ENCODE measurements at regions not wholly inside any gene's neighbourhood (a gene's known extent, or its start where the extent isn't known, plus 50 kb on each side); places are given as distances from the start of the nearest gene placed in this dataset.

DNA sequence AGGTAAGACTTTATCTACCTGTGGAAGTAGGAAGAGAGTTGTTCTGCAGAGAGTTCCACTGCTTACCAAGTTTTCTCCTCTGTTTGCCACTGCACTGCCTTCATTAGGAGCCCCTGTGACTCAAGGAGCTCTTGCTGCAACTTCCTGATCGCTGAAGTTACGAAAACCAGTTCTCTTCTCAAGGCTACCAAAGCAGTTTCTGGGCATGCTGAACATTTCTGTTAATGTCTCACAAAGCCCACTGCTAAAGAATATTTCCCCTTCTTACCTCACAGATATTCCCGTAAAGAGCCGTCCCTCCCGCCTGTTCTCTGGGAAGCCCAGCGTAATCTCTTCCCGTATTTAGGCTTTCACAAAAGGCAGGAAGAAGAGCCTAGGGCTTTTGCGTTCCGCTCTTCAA lies 82.6 kb upstream of the OXGR1 start:
- TF ChIP-seq, protein P1, sequence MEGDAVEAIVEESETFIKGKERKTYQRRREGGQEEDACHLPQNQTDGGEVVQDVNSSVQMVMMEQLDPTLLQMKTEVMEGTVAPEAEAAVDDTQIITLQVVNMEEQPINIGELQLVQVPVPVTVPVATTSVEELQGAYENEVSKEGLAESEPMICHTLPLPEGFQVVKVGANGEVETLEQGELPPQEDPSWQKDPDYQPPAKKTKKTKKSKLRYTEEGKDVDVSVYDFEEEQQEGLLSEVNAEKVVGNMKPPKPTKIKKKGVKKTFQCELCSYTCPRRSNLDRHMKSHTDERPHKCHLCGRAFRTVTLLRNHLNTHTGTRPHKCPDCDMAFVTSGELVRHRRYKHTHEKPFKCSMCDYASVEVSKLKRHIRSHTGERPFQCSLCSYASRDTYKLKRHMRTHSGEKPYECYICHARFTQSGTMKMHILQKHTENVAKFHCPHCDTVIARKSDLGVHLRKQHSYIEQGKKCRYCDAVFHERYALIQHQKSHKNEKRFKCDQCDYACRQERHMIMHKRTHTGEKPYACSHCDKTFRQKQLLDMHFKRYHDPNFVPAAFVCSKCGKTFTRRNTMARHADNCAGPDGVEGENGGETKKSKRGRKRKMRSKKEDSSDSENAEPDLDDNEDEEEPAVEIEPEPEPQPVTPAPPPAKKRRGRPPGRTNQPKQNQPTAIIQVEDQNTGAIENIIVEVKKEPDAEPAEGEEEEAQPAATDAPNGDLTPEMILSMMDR (conservative IDR thresholded peaks at IDR 0.05 in 1 of 2, IDR thresholded peaks at IDR 0.05 in 1 of 2; ENCODE audit: extremely low read depth in 1 of 2, insufficient read depth in 1 of 2, low read depth in 1 of 2, low read length in 2 of 2): no peak
- no peak for TF ChIP-seq EZH2 (IDR thresholded peaks at IDR 0.05; ENCODE audit: borderline replicate concordance, low read length)

Measured in mammary epithelial cell (primary cell).